Type B pancreatic cell (in vitro differentiated cells): ENCODE measurements at regions not wholly inside any gene's neighbourhood (a gene's known extent, or its start where the extent isn't known, plus 50 kb on each side); places are given as distances from the start of the nearest gene placed in this dataset.

Source experiments
- DNase-seq: peaks from one replicate; pipeline ENCODE4 v3.0.0; 2021; ENCODE audit warnings: mixed read lengths; ENCODE audit not compliant: unreplicated experiment; ENCODE audit errors: extremely low spot score
- H3K27ac Mint-ChIP-seq: 2 replicates; pipeline ENCODE4 v1.8.0; 2021; ENCODE audit warnings: mild to moderate bottlenecking, mixed read lengths
- H3K27me3 Mint-ChIP-seq: 2 replicates; pipeline ENCODE4 v1.8.0; 2021; ENCODE audit warnings: mixed read lengths
- H3K36me3 Mint-ChIP-seq: 2 replicates; pipeline ENCODE4 v1.8.0; 2021; ENCODE audit warnings: mixed read lengths
- H3K4me1 Mint-ChIP-seq: one replicate; pipeline ENCODE4 v1.8.0; 2021; ENCODE audit warnings: mixed read lengths; ENCODE audit not compliant: unreplicated experiment
- H3K4me3 Mint-ChIP-seq: 2 replicates; pipeline ENCODE4 v1.8.0; 2021; ENCODE audit warnings: mild to moderate bottlenecking, mixed read lengths
- H3K9me3 Mint-ChIP-seq: 2 replicates; pipeline ENCODE4 v1.8.0; 2021; ENCODE audit warnings: mixed read lengths
- CTCF ChIP-seq: fragments of 200-600 bp; sonication (generic); conservative IDR thresholded peaks from 2 replicates; pipeline ENCODE4 v1.5.0; 2021; ENCODE audit warnings: antibody characterized with exemption, mild to moderate bottlenecking

- Mint-ChIP-seq H3K4me3 (no peak overlapping the region), H3K27ac (no peak overlapping the region), H3K36me3 (no peaks in the 10 kb centered on the region), H3K9me3 (peaks cover 4% of the 10 kb centered on the region), H3K27me3 (peaks cover 4% of the 10 kb centered on the region), H3K4me1 (peaks cover 11% of the 10 kb centered on the region)
- no peak for TF ChIP-seq CTCF
- no peak for DNase-seq
Observed at GRCh38 chr2:129771418-129772189, 207.9 kb upstream of the RAB6C start.

GRCh38 chr2:129772190-129772579 lies 207.3 kb upstream of the RAB6C start:
- Mint-ChIP-seq H3K9me3 (peaks cover 4% of the 10 kb centered on the region), H3K4me3 (no peak overlapping the region), H3K27ac (no peak overlapping the region), H3K4me1 (peaks cover 14% of the 10 kb centered on the region), H3K27me3 (no peaks in the 10 kb centered on the region), H3K36me3 (no peaks in the 10 kb centered on the region)
- DNase-seq: no peak
- no peak for TF ChIP-seq CTCF

GRCh38 chr2:129775952-129776653 lies 203.4 kb upstream of the RAB6C start:
- H3K4me3 Mint-ChIP-seq: no peak overlapping the region
- DNase-seq: no peak
- peaks cover 3% of the 10 kb centered on the region for H3K27me3 Mint-ChIP-seq
- no peaks in the 10 kb centered on the region for H3K36me3 Mint-ChIP-seq
- no peak for TF ChIP-seq CTCF
- peaks cover 4% of the 10 kb centered on the region for H3K9me3 Mint-ChIP-seq
- no peak overlapping the region for H3K27ac Mint-ChIP-seq
- peaks cover 25% of the 10 kb centered on the region for H3K4me1 Mint-ChIP-seq

DNA sequence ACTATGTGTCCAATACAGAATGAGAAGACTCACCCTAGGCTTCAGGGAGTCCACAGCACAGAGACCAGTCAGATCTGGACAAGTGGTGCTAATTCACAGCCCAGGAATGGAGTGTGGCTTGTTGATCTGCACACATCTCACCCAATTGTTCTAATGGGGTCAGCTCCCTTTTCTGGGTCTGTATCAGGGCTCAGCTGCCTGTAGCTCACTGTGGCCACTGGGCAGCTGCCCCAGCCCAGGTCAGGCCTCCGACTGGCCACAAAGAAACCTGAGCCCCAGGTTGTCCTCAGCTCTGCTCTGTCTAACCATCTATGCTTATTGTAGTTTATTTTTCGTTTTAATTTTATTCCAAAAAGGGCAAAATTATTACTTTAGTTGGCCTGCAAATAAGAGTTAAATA lies 202.3 kb upstream of the RAB6C start:
- Mint-ChIP-seq H3K27me3 (peaks cover 10% of the 10 kb centered on the region), H3K4me1 (peaks cover 33% of the 10 kb centered on the region), H3K27ac (no peak overlapping the region), H3K36me3 (no peaks in the 10 kb centered on the region), H3K9me3 (peaks cover 4% of the 10 kb centered on the region), H3K4me3 (no peak overlapping the region)
- no peak for TF ChIP-seq CTCF
- no peak for DNase-seq

- Mint-ChIP-seq H3K9me3 (no peaks in the 10 kb centered on the region), H3K4me3 (no peak overlapping the region), H3K27ac (no peak overlapping the region)
Observed at GRCh38 chr2:129777762-129778583, 201.5 kb upstream of the RAB6C start.

More at GRCh38 chr2:129777762-129778583, 201.5 kb upstream of the RAB6C start:
- no peak for DNase-seq
- Mint-ChIP-seq H3K27me3 (peaks cover 14% of the 10 kb centered on the region), H3K4me1 (peaks cover 33% of the 10 kb centered on the region), H3K36me3 (no peaks in the 10 kb centered on the region)
- no peak for TF ChIP-seq CTCF
